ENCODE measurements at regions not wholly inside any gene's neighbourhood (a gene's known extent, or its start where the extent isn't known, plus 50 kb on each side); places are given as distances from the start of the nearest gene placed in this dataset.

DNA sequence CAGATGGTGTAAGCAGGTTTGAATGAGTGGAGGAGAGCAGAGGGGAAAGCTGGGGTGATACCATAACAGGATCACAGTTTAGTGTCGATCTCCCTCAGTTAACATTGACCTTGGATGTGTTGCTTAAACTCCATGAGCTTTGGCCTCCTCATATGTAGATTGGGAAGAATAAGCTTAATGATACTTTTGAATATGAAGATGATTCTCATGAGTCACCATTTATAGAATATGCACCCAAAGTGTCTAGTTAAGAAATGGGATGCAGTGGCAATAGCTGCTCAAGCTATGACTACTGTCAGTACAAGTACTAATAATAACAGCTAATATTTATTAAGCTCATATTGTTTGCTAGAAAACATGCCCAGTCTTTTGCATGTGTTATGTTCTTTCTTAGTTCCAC is 236.2 kb upstream of the KIRREL3 start:
- TF ChIP-seq, protein P1, sequence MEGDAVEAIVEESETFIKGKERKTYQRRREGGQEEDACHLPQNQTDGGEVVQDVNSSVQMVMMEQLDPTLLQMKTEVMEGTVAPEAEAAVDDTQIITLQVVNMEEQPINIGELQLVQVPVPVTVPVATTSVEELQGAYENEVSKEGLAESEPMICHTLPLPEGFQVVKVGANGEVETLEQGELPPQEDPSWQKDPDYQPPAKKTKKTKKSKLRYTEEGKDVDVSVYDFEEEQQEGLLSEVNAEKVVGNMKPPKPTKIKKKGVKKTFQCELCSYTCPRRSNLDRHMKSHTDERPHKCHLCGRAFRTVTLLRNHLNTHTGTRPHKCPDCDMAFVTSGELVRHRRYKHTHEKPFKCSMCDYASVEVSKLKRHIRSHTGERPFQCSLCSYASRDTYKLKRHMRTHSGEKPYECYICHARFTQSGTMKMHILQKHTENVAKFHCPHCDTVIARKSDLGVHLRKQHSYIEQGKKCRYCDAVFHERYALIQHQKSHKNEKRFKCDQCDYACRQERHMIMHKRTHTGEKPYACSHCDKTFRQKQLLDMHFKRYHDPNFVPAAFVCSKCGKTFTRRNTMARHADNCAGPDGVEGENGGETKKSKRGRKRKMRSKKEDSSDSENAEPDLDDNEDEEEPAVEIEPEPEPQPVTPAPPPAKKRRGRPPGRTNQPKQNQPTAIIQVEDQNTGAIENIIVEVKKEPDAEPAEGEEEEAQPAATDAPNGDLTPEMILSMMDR (IDR thresholded peaks at IDR 0.05): no peak
- no peak for TF ChIP-seq POLR2A (IDR thresholded peaks at IDR 0.05)
- intact Hi-C loops (cut with DNase I; ENCODE audit: low total_unique reads): no loop called here
- no peak overlapping the region for H3K4me3 ChIP-seq
- H3K4me1 ChIP-seq: no peaks in the 10 kb centered on the region
- H3K36me3 ChIP-seq: no peaks in the 10 kb centered on the region
- no peak for DNase-seq
- H3K27ac ChIP-seq: no peak overlapping the region
- H3K9me3 ChIP-seq: no peaks in the 10 kb centered on the region
- H3K27me3 ChIP-seq: no peaks in the 10 kb centered on the region

DNA sequence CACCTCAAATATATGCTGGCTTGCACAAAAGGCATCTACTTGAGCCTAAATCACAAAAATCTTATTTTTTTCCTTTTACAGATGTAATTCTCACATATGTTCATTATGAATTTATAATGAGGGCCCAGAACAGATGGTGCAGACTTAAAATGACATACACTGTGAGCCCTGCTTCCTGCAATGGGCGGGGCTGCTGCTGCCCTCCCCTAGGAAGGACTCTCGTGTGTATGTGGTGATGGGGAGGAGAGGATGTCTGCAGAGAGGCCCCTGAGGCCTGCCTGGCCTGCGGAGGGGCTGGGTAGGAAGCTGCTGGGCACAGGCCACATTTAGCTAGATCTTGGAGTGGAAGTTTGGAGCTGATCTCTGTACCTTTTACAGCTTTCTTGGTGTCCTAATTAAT is 233.4 kb upstream of the KIRREL3 start:
- Histone ChIP-seq H3K4me3 (no peak overlapping the region), H3K4me1 (no peaks in the 10 kb centered on the region), H3K27me3 (no peaks in the 10 kb centered on the region), H3K27ac (no peak overlapping the region), H3K36me3 (no peaks in the 10 kb centered on the region), H3K9me3 (no peaks in the 10 kb centered on the region)
- no peak for DNase-seq
- TF ChIP-seq POLR2A (IDR thresholded peaks at IDR 0.05): no peak
- TF ChIP-seq, protein P1 (IDR thresholded peaks at IDR 0.05): no peak
- intact Hi-C loops (cut with DNase I; ENCODE audit: low total_unique reads): no loop called here

DNA sequence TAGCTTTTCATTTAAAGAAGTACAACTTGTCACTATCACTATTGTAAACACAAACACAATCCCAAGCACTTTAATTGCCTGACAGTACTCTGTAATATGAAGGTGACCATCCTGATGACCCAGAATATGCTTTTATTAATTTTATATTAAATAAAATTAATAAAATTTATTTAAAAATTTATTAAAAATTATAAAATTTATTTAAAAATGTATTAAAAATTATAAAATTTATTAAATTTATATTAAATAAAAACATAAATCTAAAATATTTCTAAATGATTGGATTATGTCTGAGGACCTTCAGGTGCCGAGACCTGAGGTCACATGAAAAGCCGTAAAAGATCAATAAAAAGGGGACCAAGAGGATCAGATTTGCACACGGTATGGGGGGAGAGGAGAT is 229.8 kb upstream of the KIRREL3 start:
- Histone ChIP-seq H3K9me3 (no peaks in the 10 kb centered on the region), H3K4me3 (no peak overlapping the region), H3K27ac (no peak overlapping the region), H3K36me3 (no peaks in the 10 kb centered on the region), H3K27me3 (no peaks in the 10 kb centered on the region), H3K4me1 (no peaks in the 10 kb centered on the region)
- intact Hi-C loops (cut with DNase I; ENCODE audit: low total_unique reads): no loop called here
- TF ChIP-seq, protein P1 (IDR thresholded peaks at IDR 0.05): no peak
- TF ChIP-seq POLR2A (IDR thresholded peaks at IDR 0.05): no peak
- no peak for DNase-seq

DNA sequence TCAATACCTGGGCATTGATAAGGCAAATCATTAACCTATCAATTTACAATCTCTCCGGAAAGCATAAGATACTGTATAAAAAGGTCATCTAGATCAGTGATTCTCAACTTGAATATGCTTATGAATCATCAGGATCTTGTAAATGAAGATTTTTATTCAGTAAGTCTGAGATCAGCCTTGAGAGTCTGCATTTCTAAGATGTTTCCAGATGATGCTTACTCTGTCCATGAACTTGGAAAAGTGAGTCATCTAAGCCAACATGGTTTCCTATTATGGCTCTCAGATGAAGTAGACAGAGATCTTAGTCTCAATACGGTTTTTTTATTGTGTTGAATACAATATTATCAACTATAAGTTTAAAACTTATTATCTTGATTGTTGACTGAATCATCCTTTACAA is 226.4 kb upstream of the KIRREL3 start:
- intact Hi-C loops (cut with DNase I; ENCODE audit: low total_unique reads): no loop called here
- no peak for DNase-seq
- H3K27ac ChIP-seq: no peak overlapping the region

DNA sequence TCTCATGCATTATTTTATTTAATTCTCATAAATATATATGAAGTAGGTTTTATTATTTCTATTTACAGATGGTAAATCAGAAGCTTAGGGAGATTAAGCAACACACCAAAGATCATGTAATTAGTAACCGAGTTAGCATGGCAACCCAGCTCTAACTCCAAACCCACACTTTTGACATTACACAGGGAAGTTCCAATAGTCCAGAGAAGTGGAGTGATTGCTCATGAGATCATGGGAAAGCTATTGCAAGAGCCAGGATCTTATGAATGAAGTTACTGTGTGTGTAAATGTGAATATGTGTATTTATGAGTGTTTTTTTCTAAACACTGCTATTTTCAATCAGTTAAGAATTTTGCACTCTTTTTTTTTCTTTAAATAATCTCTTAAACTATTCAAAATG is 225.8 kb upstream of the KIRREL3 start:
- no peak overlapping the region for H3K4me3 ChIP-seq
- no peak for DNase-seq

More for the DNA sequence above, 226.4 kb upstream of the KIRREL3 start:
- Histone ChIP-seq H3K4me3 (no peak overlapping the region), H3K27me3 (no peaks in the 10 kb centered on the region), H3K36me3 (no peaks in the 10 kb centered on the region), H3K4me1 (no peaks in the 10 kb centered on the region), H3K9me3 (no peaks in the 10 kb centered on the region)
- TF ChIP-seq, protein P1 (IDR thresholded peaks at IDR 0.05): no peak
- TF ChIP-seq POLR2A (IDR thresholded peaks at IDR 0.05): no peak

More for the DNA sequence above, 225.8 kb upstream of the KIRREL3 start:
- intact Hi-C loops (cut with DNase I; ENCODE audit: low total_unique reads): no loop called here
- Histone ChIP-seq H3K27ac (no peak overlapping the region), H3K27me3 (no peaks in the 10 kb centered on the region), H3K9me3 (no peaks in the 10 kb centered on the region), H3K36me3 (no peaks in the 10 kb centered on the region), H3K4me1 (no peaks in the 10 kb centered on the region)
- TF ChIP-seq, protein P1 (IDR thresholded peaks at IDR 0.05): no peak
- TF ChIP-seq POLR2A (IDR thresholded peaks at IDR 0.05): no peak

All from uterus (tissue), 3 donors.